Fibroblast of skin of right biceps (primary cell): ENCODE measurements at regions not wholly inside any gene's neighbourhood (a gene's known extent, or its start where the extent isn't known, plus 50 kb on each side); places are given as distances from the start of the nearest gene placed in this dataset.
A peak's percentile ranks its signal among the peaks of the same experiment; 100 is the strongest.
"Not testable (repeated sequence)": the region's sequence is repeated elsewhere in the genome, so short reads cannot be mapped to it uniquely, and the experiment has no call there.

Experiments used
- DNase-seq: peaks from one replicate; pipeline ENCODE4 v3.0.0-alpha.2; 2013

GRCh38 chr15:66635817-66636216, 66.2 kb upstream of the SMAD6 start:
- no peak for DNase-seq

DNA sequence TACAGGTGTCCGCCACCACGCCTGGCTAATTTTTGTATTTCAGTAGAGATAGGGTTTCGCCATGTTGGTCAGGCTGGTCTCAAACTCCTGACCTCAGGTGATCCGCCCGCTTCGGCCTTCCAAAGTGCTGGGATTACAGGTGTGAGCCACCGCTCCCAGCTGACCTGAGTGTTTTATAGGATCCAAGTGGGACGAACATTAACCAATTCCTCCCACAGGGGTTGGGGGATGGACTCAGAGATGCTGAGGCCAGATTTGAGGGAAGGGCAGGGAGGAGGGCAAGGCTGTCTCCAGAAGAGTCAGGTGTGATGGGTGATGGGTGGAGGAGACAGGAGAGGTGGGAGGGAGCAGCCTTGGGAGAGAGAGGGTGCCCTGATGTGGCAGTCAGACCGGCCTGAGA, 65.0 kb upstream of the SMAD6 start:
- DNase-seq: not testable (repeated sequence)

GRCh38 chr15:66638377-66638776, 63.7 kb upstream of the SMAD6 start:
- no peak for DNase-seq

- no peak for DNase-seq
Observed at GRCh38 chr15:66641485-66642315, 60.3 kb upstream of the SMAD6 start.

GRCh38 chr15:66642514-66642913, 59.5 kb upstream of the SMAD6 start:
- no peak for DNase-seq

DNA sequence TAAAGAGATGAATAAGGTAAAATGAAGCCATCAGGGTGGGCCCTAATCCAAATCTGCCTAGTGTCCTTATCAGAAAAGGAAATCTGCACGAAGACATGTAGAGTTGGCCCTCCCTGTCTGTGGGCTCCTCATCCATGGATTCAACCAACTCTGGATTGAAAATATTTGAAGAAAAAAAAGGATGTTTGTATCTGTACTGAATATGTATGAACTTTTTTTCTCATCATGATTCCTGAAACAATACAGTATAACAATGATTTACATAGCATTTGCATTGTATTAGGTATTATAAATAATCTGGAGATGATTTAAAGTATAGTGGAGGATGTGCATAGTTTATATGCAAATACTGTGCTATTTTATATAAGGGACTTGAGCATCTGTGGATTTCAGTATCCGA, 59.0 kb upstream of the SMAD6 start:
- no peak for DNase-seq

- DNase-seq: no peak
Observed at GRCh38 chr15:66644000-66644787, 57.8 kb upstream of the SMAD6 start.

DNA sequence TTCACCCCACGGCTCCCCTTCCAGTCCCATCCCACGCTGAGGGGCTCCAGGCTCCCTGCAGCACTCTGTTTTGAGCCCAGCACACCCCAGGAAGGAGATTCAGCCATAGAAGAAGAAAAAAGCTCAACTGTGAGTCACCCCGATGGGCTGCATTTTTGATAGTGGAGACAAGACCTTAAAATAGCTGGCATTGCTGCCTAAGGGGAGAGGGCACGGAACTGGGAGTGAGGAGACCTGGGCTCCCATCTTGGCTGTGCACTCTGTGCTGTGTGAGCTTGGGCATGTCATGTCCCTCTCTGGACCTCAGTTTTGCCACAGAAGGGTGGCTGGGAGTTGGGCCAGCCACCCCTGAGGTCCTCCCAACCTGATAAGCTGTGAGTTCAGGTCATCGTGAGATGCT, 57.2 kb upstream of the SMAD6 start:
- DNase-seq: peak; percentile 61

GRCh38 chr15:66646308-66646707, 55.7 kb upstream of the SMAD6 start:
- DNase-seq: peak; percentile 29

- DNase-seq: no peak
Observed at GRCh38 chr15:66646799-66647198, 55.2 kb upstream of the SMAD6 start.

GRCh38 chr15:66647358-66647757, 54.7 kb upstream of the SMAD6 start:
- DNase-seq: no peak

DNA sequence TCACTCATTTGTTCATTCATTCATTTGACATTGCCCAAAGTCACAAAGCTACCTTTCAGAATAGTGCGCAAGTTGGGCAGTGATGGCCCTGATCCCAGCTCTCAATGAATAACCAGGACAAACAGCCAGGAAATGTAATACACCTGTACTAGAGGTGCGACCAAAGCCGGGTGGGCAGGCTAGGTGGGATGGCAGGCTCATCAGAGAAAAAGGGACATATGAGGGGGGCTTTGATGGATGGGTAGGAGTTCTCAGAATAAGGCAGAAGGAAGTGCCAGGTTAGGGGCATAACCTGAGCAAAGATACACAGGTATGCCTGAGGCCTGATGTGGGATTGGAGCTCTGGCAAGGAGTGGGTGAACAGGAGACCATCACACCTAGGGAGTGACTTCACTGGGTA, 53.4 kb upstream of the SMAD6 start:
- DNase-seq: no peak

GRCh38 chr15:66649235-66649984, 52.6 kb upstream of the SMAD6 start:
- no peak for DNase-seq

DNA sequence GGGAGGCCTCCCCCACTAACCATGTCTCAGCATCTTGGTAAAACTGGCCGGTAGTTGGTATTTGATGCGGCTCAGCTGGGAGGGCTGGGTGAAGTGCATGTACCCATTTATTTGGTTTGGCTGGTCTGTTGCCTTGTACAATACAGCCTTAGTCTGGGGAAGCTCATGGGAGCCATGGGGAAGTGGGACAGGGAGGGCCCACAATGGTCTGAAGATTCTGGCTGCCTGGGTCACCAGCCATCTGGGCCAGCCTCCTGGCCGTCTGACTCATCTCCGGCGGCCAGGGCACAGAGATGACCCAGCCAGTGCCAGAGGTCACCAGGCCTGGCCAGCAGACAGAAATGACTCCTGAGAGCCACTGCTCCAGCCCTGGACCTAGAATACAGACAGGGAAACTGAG, 51.6 kb upstream of the SMAD6 start:
- DNase-seq: no peak

- no peak for DNase-seq
Observed at GRCh38 chr15:66651198-66651597, 50.8 kb upstream of the SMAD6 start.

DNA sequence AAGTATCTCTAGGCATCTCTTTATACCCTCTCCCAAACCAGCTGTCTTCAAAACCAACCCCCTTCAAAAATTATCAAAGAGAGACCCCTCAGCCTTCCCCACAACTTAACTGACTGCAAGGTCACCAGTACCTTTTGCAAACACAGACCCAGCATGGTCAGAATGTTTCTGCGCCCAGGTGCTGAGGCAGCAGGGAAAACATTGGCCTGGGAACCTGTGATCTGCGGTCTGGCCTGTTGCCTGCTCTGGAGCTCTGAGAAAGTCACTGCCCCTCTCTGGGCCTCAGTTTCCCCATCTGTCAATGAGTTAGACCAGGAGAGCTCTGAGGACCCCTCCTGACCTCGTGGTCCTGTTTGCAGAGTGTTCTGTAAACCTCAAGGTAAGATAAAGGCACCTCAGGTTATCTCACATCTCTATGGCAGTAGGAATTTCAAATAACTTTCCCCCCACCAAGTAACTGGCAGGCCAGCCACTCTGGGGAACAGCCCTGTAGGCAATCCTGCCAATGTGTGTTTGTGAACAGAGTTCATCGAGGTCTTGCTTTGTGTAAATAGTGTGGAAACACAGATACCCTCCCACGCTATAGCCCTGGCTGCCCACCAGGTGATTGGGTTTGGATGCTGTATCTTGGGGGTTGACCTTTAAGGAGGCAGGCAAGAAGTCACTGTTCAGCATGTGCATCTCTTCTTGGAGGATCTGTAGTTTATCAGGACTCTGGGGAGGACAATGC, 50.0 kb upstream of the SMAD6 start:
- DNase-seq: no peak
